Thymus (tissue), 11 donors: ENCODE measurements at regions not wholly inside any gene's neighbourhood (a gene's known extent, or its start where the extent isn't known, plus 50 kb on each side); places are given as distances from the start of the nearest gene placed in this dataset.

Source experiments
- DNase-seq, 9 donors: peaks; one replicate each; pipeline ENCODE4 v3.0.0-alpha.2; 2013; ENCODE audit warnings: low spot score in 9 of 9, low read depth in 6 of 9, missing footprints in 1 of 9
- H3K27ac ChIP-seq, 2 donors: one replicate each; pipeline ENCODE4 v1.5.1; 2013; ENCODE audit warnings: control low read depth in 1 of 2, low read depth in 1 of 2, low read length in 1 of 2, mild to moderate bottlenecking in 1 of 2, moderate library complexity in 1 of 2
- H3K27me3 ChIP-seq, 2 donors: one replicate each; pipeline ENCODE4 v1.5.1; 2013; ENCODE audit warnings: low read length in 1 of 2; ENCODE audit not compliant: control insufficient read depth in 2 of 2, insufficient read depth in 1 of 2
- H3K36me3 ChIP-seq, 2 donors: one replicate each; pipeline ENCODE4 v1.5.1; 2013; ENCODE audit warnings: low read length in 1 of 2, mild to moderate bottlenecking in 1 of 2, moderate library complexity in 1 of 2; ENCODE audit not compliant: control insufficient read depth in 2 of 2, insufficient read depth in 2 of 2
- H3K4me1 ChIP-seq, 2 donors: one replicate each; pipeline ENCODE4 v1.5.1; 2013; ENCODE audit warnings: low read length in 2 of 2; ENCODE audit not compliant: control insufficient read depth in 2 of 2, insufficient read depth in 2 of 2
- H3K4me3 ChIP-seq, 2 donors: one replicate each; pipeline ENCODE4 v1.5.1; 2013; ENCODE audit warnings: low read length in 2 of 2, control low read depth in 1 of 2, mild to moderate bottlenecking in 1 of 2
- H3K9me3 ChIP-seq, 2 donors: one replicate each; pipeline ENCODE4 v1.5.1; 2013; ENCODE audit warnings: low read length in 1 of 2, mild to moderate bottlenecking in 1 of 2; ENCODE audit not compliant: control insufficient read depth in 2 of 2, insufficient read depth in 1 of 2
- WGBS: extraction: QIAGEN DNeasy Blood & Tissue Kit; methylation state at CpG from one replicate; pipeline ENCODE4 v1.1.7; 2013; 5-methylcytosine and 5-hydroxymethylcytosine counted together
- donor health status: healthy.

- Histone ChIP-seq H3K36me3 (peaks cover 0 to 5% of the 10 kb centered on the region in 2 donors), H3K27ac (peak overlapping the region in 1 of 2 donors; percentile 93), H3K27me3 (no peaks in the 10 kb centered on the region), H3K4me1 (peaks cover 60 to 87% of the 10 kb centered on the region in 2 donors), H3K4me3 (no peak overlapping the region), H3K9me3 (no peaks in the 10 kb centered on the region)
- peak in 1 of 9 donors; percentile 31 for DNase-seq
- WGBS = 87% methylated on average over 3 of the region's 3 CpGs
These were observed 151.5 kb downstream of the PRL start for GRCh38 chr6:22145376-22145775.

GRCh38 chr6:22145823-22146677 is 150.8 kb downstream of the PRL start:
- Histone ChIP-seq H3K9me3 (no peaks in the 10 kb centered on the region), H3K4me1 (peaks cover 58 to 84% of the 10 kb centered on the region in 2 donors), H3K27me3 (no peaks in the 10 kb centered on the region), H3K4me3 (peak overlapping the region; percentile 57 to 67), H3K27ac (peak overlapping the region; percentile 93 to 98), H3K36me3 (peaks cover 0 to 5% of the 10 kb centered on the region in 2 donors)
- WGBS = 8% methylated on average over 15 of the region's 15 CpGs
- DNase-seq = peak in 4 of 9 donors; percentile 65 to 86 (median 69)

GRCh38 chr6:22146678-22146930 is 150.2 kb downstream of the PRL start:
- DNase-seq = no peak
- WGBS = 81% methylated on average over 17 of the region's 17 CpGs
- peak overlapping the region; percentile 93 to 98 for H3K27ac ChIP-seq
- H3K9me3 ChIP-seq = no peaks in the 10 kb centered on the region
- H3K4me1 ChIP-seq = peaks cover 52 to 79% of the 10 kb centered on the region in 2 donors
- H3K4me3 ChIP-seq = peak overlapping the region; percentile 57 to 67
- no peaks in the 10 kb centered on the region for H3K27me3 ChIP-seq
- peaks cover 0 to 5% of the 10 kb centered on the region in 2 donors for H3K36me3 ChIP-seq

- Histone ChIP-seq H3K27me3 (no peaks in the 10 kb centered on the region), H3K27ac (peak overlapping the region; percentile 93 to 98), H3K4me3 (peak overlapping the region; percentile 57 to 67), H3K36me3 (peaks cover 0 to 5% of the 10 kb centered on the region in 2 donors), H3K9me3 (no peaks in the 10 kb centered on the region), H3K4me1 (peaks cover 47 to 76% of the 10 kb centered on the region in 2 donors)
- DNase-seq = peak in 7 of 9 donors; percentile 55 to 90 (median 74)
- 29% methylated on average over 22 of the region's 22 CpGs for WGBS
These were observed 149.7 kb downstream of the PRL start for GRCh38 chr6:22146931-22147701.

GRCh38 chr6:22147921-22148776 is 148.7 kb downstream of the PRL start:
- WGBS = 31% methylated on average over 7 of the region's 7 CpGs
- Histone ChIP-seq H3K27ac (peak overlapping the region; percentile 93 to 98), H3K4me3 (peak overlapping the region; percentile 57 to 67), H3K27me3 (no peaks in the 10 kb centered on the region), H3K4me1 (peaks cover 40 to 73% of the 10 kb centered on the region in 2 donors), H3K9me3 (no peaks in the 10 kb centered on the region), H3K36me3 (peaks cover 0 to 5% of the 10 kb centered on the region in 2 donors)
- DNase-seq = peak in 5 of 9 donors; percentile 66 to 87 (median 68)

GRCh38 chr6:22149096-22149495 is 147.7 kb downstream of the PRL start:
- WGBS = 11% methylated on average over 3 of the region's 3 CpGs

GRCh38 chr6:22149501-22150367 is 147.1 kb downstream of the PRL start:
- Histone ChIP-seq H3K9me3 (peaks cover 0 to 1% of the 10 kb centered on the region in 2 donors), H3K36me3 (peaks cover 0 to 4% of the 10 kb centered on the region in 2 donors), H3K27ac (peak overlapping the region; percentile 81 to 93), H3K4me3 (peak overlapping the region; percentile 16 to 67), H3K4me1 (peaks cover 35 to 72% of the 10 kb centered on the region in 2 donors), H3K27me3 (no peaks in the 10 kb centered on the region)
- peak in 7 of 9 donors; percentile 52 to 87 (median 71) for DNase-seq
- WGBS = 76% methylated on average over 11 of the region's 11 CpGs

More at GRCh38 chr6:22149096-22149495, 147.7 kb downstream of the PRL start:
- Histone ChIP-seq H3K36me3 (peaks cover 0 to 5% of the 10 kb centered on the region in 2 donors), H3K4me3 (peak overlapping the region; percentile 16 to 67), H3K9me3 (no peaks in the 10 kb centered on the region), H3K27me3 (no peaks in the 10 kb centered on the region), H3K27ac (peak overlapping the region; percentile 69 to 93), H3K4me1 (peaks cover 35 to 72% of the 10 kb centered on the region in 2 donors)
- peak in 4 of 9 donors; percentile 66 to 85 (median 66) for DNase-seq
